ENCODE measurements at regions not wholly inside any gene's neighbourhood (a gene's known extent, or its start where the extent isn't known, plus 50 kb on each side); places are given as distances from the start of the nearest gene placed in this dataset.
"Not testable (repeated sequence)": the region's sequence is repeated elsewhere in the genome, so short reads cannot be mapped to it uniquely, and the experiment has no call there.

GRCh38 chr9:63794081-63794685, 1490.8 kb downstream of the FOXD4L5 start:
- not testable (repeated sequence) for TF ChIP-seq POLR2A (IDR thresholded peaks at IDR 0.05; ENCODE audit: low read depth); CTCF (IDR thresholded peaks at IDR 0.05); POLR2AphosphoS5 (IDR thresholded peaks at IDR 0.05)

Measured in esophagus muscularis mucosa (tissue), 3 donors.